ES-I3 (cell line): ENCODE measurements at regions not wholly inside any gene's neighbourhood (a gene's known extent, or its start where the extent isn't known, plus 50 kb on each side); places are given as distances from the start of the nearest gene placed in this dataset.

Experiments
- H3K36me3 ChIP-seq: 2 replicates; pipeline ENCODE4 v1.6.1; 2013; ENCODE audit warnings: mild to moderate bottlenecking, low read length, control low read depth, moderate library complexity; ENCODE audit not compliant: insufficient read depth
- H3K4me1 ChIP-seq: 2 replicates; pipeline ENCODE4 v1.6.1; 2013; ENCODE audit warnings: mild to moderate bottlenecking, control low read depth, low read length; ENCODE audit not compliant: insufficient read depth
- H3K9ac ChIP-seq: 2 replicates; pipeline ENCODE4 v1.6.1; 2013; ENCODE audit warnings: low read depth, mild to moderate bottlenecking, low read length, moderate library complexity
- H3K9me3 ChIP-seq: 2 replicates; pipeline ENCODE4 v1.6.1; 2013; ENCODE audit warnings: mild to moderate bottlenecking, low read length, moderate library complexity; ENCODE audit not compliant: control insufficient read depth, insufficient read depth

DNA sequence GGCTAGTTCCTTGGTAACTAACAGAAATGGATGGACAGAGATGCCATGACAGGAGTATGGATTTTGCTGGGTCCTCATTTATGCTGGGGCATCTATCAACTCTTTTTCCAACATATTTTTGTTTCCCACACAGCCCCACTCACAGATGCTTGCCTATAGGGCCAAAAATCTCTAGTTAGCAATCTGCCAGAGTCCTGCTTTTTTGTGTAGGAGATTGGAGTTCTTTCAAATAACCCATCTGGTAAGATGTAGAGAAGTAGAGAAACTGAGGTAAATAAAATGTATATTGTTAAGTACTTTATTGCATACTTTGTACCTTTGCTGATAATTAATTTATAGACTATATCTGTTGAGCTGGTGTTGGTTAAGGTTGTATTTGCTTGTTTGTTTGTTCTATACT, 456.5 kb upstream of the GOLIM4 start:
- Histone ChIP-seq H3K4me1 (no peaks in the 10 kb centered on the region), H3K9me3 (no peaks in the 10 kb centered on the region), H3K36me3 (no peaks in the 10 kb centered on the region), H3K9ac (no peak overlapping the region)

- Histone ChIP-seq H3K36me3 (no peaks in the 10 kb centered on the region), H3K4me1 (peaks cover 3% of the 10 kb centered on the region; the same call in 1 of the 2 replicates), H3K9me3 (no peaks in the 10 kb centered on the region), H3K9ac (no peak overlapping the region)
Observed at GRCh38 chr3:168548719-168549118, 453.0 kb upstream of the GOLIM4 start.

DNA sequence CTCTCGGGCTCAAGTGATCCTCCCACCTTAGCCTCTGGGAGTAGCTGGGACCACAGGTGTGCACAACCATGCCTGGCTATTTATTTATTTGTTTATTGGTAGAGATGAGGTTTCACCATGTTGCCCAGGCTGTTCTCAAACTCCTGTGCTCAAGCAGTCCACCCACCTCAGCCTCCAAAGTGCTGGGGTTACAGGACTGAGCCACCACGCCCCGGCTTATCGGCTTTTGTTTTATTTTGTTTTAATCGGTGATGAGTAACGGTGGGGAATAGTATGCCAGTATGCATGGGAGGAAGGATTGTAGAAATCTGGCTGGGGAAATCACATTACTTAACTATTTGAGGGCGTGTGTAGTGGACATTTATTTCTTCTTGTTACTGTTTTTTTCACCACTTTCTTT, 451.0 kb upstream of the GOLIM4 start:
- Histone ChIP-seq H3K9me3 (no peaks in the 10 kb centered on the region), H3K36me3 (no peaks in the 10 kb centered on the region), H3K4me1 (peaks cover 3% of the 10 kb centered on the region; the same call in 1 of the 2 replicates), H3K9ac (no peak overlapping the region)

DNA sequence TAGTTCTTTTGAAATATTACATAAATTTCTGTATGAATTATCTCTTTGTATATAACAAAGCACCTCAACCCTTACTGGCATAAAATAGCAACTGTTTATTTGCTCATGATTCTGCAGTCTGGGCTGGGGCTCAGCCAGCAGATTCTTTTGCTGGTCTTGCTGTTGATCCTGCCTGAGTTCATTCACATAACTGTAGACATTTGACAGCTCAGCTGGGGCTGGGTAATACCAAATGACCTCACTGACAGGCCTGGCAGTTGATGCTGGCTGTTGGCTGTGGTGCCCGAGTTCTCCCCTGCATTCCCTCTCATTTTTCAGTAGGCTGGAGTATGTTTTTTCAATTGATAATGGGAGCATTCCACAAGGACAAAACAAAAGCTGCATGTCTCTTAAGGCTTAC, 449.9 kb upstream of the GOLIM4 start:
- Histone ChIP-seq H3K4me1 (peaks cover 3% of the 10 kb centered on the region; the same call in 1 of the 2 replicates), H3K9ac (no peak overlapping the region), H3K36me3 (no peaks in the 10 kb centered on the region), H3K9me3 (no peaks in the 10 kb centered on the region)

DNA sequence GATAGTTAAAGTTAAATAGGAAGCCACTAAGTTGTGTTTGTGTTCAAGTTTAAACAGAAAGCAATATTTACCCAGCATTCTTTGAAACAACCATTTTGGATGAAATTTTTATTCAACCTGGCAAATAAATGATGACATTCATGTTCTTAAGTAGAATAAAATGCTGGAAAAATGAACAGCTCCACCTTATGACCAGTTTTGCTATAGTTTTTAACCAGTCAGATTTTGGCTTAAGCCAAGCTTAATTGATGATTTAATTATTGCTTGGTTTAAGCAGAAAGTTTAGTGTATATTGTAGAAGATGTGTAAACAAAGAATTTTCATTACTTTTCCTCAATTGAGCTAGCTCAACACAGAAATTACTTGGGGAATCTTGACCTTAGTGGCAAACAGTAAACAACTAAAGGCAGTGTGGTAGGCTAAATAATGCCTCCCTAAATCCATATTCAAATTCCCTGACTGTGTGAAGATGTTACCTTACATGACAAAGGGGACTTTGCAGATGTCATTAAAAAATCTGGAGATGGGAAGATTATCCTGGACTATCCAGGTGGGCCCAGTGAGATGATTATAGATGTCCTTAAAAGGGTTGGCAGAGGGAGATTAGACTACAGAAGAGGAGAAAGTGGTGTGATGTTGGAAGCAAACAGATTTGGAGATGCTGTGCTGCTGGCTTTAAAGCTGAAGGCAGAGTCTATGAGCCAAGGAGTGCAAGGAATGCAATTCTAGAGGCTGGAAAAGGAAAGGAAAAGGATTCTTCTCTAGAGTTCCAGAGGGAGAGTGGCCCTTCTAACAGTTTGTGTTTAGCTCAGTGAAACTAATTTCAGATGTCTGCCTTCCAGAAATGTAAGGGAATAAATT, 448.6 kb upstream of the GOLIM4 start:
- H3K9ac ChIP-seq: no peak overlapping the region
- no peaks in the 10 kb centered on the region for H3K36me3 ChIP-seq
- peaks cover 3% of the 10 kb centered on the region; the same call in 1 of the 2 replicates for H3K4me1 ChIP-seq
- no peaks in the 10 kb centered on the region for H3K9me3 ChIP-seq

DNA sequence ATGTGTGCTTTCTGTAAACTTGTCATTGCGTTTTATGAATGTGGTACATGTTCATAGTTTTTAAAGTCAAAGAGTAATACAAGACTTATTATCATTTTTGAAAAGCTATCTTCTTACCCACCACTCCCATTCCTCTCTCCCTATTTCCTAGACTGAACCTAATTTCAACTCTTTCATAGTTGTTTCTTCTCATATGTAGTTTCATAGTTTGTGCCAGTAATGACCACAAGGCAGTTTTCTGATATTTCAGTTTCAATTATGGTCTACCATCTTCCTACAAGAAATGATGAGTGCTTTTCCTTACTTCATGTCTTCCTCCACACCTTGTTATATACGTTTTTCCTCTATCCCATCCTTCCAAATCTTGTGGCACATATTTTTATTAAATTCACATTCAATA, 445.0 kb upstream of the GOLIM4 start:
- Histone ChIP-seq H3K9ac (no peak overlapping the region), H3K36me3 (no peaks in the 10 kb centered on the region), H3K9me3 (no peaks in the 10 kb centered on the region), H3K4me1 (peaks cover under 1% of the 10 kb centered on the region; the same call in 1 of the 2 replicates)

GRCh38 chr3:168539909-168540308, 444.2 kb upstream of the GOLIM4 start:
- Histone ChIP-seq H3K9ac (no peak overlapping the region), H3K9me3 (no peaks in the 10 kb centered on the region), H3K4me1 (no peaks in the 10 kb centered on the region), H3K36me3 (no peaks in the 10 kb centered on the region)

DNA sequence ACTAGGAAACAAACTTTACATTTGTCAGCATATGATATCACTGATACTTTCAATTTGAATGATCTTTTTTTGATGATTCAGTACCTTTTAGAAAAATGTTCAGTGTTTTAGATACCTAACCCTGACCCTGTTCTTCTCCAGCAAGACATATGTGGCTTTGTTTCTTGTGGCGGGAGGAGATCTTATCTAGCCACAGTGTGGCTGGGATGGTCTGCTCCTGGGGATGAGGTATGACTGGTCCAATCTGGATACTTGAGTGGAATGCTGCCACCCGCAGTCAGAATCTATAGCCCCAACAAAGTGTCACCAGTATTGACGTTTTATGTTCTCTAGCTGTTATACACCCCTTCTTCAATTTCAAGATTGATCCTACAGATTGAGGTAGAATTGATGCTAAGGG, 439.0 kb upstream of the GOLIM4 start:
- peaks cover 16% of the 10 kb centered on the region; the same call in 1 of the 2 replicates for H3K4me1 ChIP-seq
- no peaks in the 10 kb centered on the region for H3K36me3 ChIP-seq
- H3K9ac ChIP-seq: no peak overlapping the region
- no peaks in the 10 kb centered on the region; the same call in 1 of the 2 replicates for H3K9me3 ChIP-seq

- Histone ChIP-seq H3K9me3 (no peaks in the 10 kb centered on the region; the same call in 1 of the 2 replicates), H3K36me3 (no peaks in the 10 kb centered on the region), H3K9ac (no peak overlapping the region), H3K4me1 (peaks cover 16% of the 10 kb centered on the region; the same call in 1 of the 2 replicates)
Observed at GRCh38 chr3:168533600-168533999, 437.9 kb upstream of the GOLIM4 start.

DNA sequence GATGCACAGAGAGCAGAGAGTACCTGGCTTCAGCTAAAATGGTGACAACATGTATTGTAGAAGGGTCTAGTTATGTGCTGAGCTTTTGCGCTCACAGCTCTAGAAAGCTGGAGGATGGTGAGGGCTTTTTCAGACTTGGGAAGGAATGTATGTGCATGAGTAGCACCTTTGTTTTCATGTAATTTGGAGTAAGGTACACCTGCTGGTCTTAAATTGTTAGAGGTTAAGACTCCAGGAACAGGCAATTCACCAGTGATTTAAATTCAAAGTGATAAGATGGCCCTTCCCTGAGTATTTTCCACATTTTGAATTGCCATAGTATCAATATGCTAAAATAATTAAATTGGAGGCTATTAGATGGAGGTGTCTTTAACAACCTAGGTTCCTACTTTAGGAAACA, 436.4 kb upstream of the GOLIM4 start:
- Histone ChIP-seq H3K36me3 (no peaks in the 10 kb centered on the region), H3K9me3 (no peaks in the 10 kb centered on the region; the same call in 1 of the 2 replicates), H3K9ac (no peak overlapping the region), H3K4me1 (peaks cover 16% of the 10 kb centered on the region; the same call in 1 of the 2 replicates)

GRCh38 chr3:168531116-168531515, 435.4 kb upstream of the GOLIM4 start:
- no peak overlapping the region for H3K9ac ChIP-seq
- H3K4me1 ChIP-seq: peaks cover 16% of the 10 kb centered on the region; the same call in 1 of the 2 replicates
- no peaks in the 10 kb centered on the region; the same call in 1 of the 2 replicates for H3K9me3 ChIP-seq
- no peaks in the 10 kb centered on the region for H3K36me3 ChIP-seq

DNA sequence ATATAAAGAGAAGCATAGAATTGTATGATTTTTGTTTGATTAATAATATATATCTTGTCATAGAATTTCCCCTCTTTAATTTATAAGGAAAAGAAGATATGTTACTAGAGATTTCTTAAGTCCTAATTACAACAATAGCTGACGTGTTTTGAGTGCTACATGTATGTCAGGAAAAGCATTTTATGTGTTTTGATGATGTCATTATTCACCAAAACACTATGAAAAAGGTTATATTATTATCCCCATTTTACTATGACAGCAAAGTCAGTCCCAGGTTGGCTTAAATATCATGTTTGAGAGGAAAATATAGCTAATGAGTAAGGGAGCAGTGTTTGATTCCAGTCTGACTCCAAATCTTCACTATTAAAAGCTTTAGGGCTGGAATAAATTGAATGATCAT, 428.4 kb upstream of the GOLIM4 start:
- Histone ChIP-seq H3K4me1 (no peaks in the 10 kb centered on the region), H3K9me3 (no peaks in the 10 kb centered on the region), H3K36me3 (no peaks in the 10 kb centered on the region), H3K9ac (no peak overlapping the region)

DNA sequence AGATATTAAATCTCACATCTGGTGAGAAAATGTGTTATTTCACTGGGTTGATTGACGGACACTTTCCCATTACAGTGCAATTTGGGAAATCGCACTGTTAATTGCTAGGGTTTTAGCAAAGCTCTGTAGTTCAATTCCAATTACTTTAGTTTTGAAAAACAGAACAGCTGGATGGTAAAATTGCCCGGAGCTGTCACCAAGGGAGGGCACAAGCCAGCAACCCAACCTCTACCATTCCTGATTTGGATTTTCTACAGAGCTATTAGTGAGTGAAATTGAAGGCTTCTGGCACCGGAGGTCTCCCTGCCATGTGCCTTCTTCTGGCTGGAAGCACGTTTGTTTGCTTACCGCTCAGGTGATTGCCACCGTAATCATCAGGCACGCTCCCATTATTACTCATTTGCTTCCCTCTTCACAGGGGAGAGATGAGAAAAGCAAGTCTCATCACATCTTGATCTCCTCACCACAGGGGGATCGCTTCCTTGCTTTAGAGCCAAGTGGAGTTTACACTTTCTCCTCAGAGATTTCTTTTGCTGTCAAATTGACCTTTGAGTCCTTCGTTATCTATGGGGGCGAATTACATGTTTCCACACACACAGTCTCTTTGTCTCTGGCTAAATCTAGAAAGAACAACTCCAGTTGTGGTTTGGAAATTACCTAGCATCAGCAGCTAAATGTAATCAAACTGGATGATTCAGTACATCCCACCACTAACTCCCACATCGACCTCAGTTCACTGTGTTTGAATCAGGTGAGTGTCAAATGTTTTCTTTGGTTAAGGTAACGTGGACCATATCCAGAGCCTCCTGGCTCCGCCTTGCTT, 421.7 kb upstream of the GOLIM4 start:
- Histone ChIP-seq H3K4me1 (peaks cover 16% of the 10 kb centered on the region; the same call in 1 of the 2 replicates), H3K9me3 (no peaks in the 10 kb centered on the region), H3K9ac (no peak overlapping the region), H3K36me3 (no peaks in the 10 kb centered on the region)

- Histone ChIP-seq H3K9ac (no peak overlapping the region), H3K36me3 (no peaks in the 10 kb centered on the region), H3K4me1 (peaks cover 24% of the 10 kb centered on the region; the same call in 1 of the 2 replicates), H3K9me3 (no peaks in the 10 kb centered on the region)
Observed at GRCh38 chr3:168514252-168514651, 418.5 kb upstream of the GOLIM4 start.
